HG03442 (cell line): ENCODE measurements at regions not wholly inside any gene's neighbourhood (a gene's known extent, or its start where the extent isn't known, plus 50 kb on each side); places are given as distances from the start of the nearest gene placed in this dataset.
"Not testable (repeated sequence)": the region's sequence is repeated elsewhere in the genome, so short reads cannot be mapped to it uniquely, and the experiment has no call there.

Source experiments
- ATAC-seq: cut with Tn5 transposase; IDR thresholded peaks from one replicate; pipeline ENCODE4 v1.9.1; 2021; ENCODE audit warnings: mild to moderate bottlenecking, moderate library complexity; ENCODE audit not compliant: unreplicated experiment

GRCh38 chr9:15047028-15047551 lies 136.9 kb upstream of the FREM1 start:
- ATAC-seq: no peak

- ATAC-seq: no peak
Observed at GRCh38 chr9:15033316-15033715, 123.1 kb upstream of the FREM1 start.

- ATAC-seq: no peak
Observed at GRCh38 chr9:15032860-15033259, 122.6 kb upstream of the FREM1 start.

GRCh38 chr9:15021146-15021545 lies 110.9 kb upstream of the FREM1 start:
- no peak for ATAC-seq

- no peak for ATAC-seq
Observed at GRCh38 chr9:15018096-15018637, 107.9 kb upstream of the FREM1 start.

GRCh38 chr9:15010581-15010980 lies 100.4 kb upstream of the FREM1 start:
- ATAC-seq: no peak

GRCh38 chr9:15007698-15008097 lies 97.5 kb upstream of the FREM1 start:
- ATAC-seq: no peak

GRCh38 chr9:14994738-14995137 lies 84.5 kb upstream of the FREM1 start:
- ATAC-seq: no peak

- ATAC-seq: no peak
Observed at GRCh38 chr9:14993901-14994554, 83.8 kb upstream of the FREM1 start.

GRCh38 chr9:14993061-14993800 lies 83.0 kb upstream of the FREM1 start:
- ATAC-seq: peak; percentile 45

- no peak for ATAC-seq
Observed at GRCh38 chr9:14992516-14992915, 82.3 kb upstream of the FREM1 start.

- no peak for ATAC-seq
Observed at GRCh38 chr9:14992081-14992480, 81.9 kb upstream of the FREM1 start.

GRCh38 chr9:14990647-14991046 lies 80.4 kb upstream of the FREM1 start:
- not testable (repeated sequence) for ATAC-seq

- ATAC-seq: no peak
Observed at GRCh38 chr9:14989811-14990210, 79.6 kb upstream of the FREM1 start.

- ATAC-seq: not testable (repeated sequence)
Observed at GRCh38 chr9:14989336-14989735, 79.1 kb upstream of the FREM1 start.

- no peak for ATAC-seq
Observed at GRCh38 chr9:14987858-14988257, 77.6 kb upstream of the FREM1 start.

- ATAC-seq: no peak
Observed at GRCh38 chr9:14985419-14985818, 75.2 kb upstream of the FREM1 start.

- no peak for ATAC-seq
Observed at GRCh38 chr9:14983599-14983998, 73.4 kb upstream of the FREM1 start.

- ATAC-seq: no peak
Observed at GRCh38 chr9:14981291-14981950, 71.2 kb upstream of the FREM1 start.

- ATAC-seq: no peak
Observed at GRCh38 chr9:14978022-14979000, 68.1 kb upstream of the FREM1 start.
